ENCODE measurements at regions not wholly inside any gene's neighbourhood (a gene's known extent, or its start where the extent isn't known, plus 50 kb on each side); places are given as distances from the start of the nearest gene placed in this dataset.

DNA sequence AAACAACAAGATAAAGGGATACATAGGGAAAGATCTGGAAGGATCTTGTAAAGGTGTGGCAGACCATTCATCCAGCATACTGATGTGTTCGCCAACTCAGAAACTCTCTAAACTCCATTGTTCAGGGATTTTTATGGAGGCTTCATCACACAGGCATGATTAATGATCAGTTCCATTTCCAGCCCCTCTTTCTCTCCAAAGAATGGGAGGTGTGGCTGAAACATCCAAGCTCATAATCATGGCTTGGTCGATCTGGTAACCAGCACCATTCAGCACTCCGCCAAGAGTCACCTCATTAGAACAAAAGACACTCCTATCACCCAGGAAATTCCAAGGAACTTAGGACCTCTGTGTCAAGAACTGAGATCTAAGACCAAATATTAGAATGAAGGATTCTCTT lies 180.6 kb upstream of the RNPC3 start:
- H3K4me3 ChIP-seq (ENCODE audit: low read length), result no peak overlapping the region
- no peaks in the 10 kb centered on the region for H4K20me1 ChIP-seq (ENCODE audit: control insufficient read depth, insufficient read depth, low read depth, low read length)
- no peaks in the 10 kb centered on the region for H3K4me1 ChIP-seq (ENCODE audit: control insufficient read depth, low read length)
- H3K27ac ChIP-seq (ENCODE audit: low read depth, low read length), result no peak overlapping the region
- no peaks in the 10 kb centered on the region for H3K9me2 ChIP-seq (replicated peaks; ENCODE audit: control insufficient read depth, low read length)
- no peaks in the 10 kb centered on the region for H3K27me3 ChIP-seq (ENCODE audit: control insufficient read depth, low read length)
- no peak overlapping the region for H3K4me2 ChIP-seq (ENCODE audit: low read length)
- H3F3A ChIP-seq (ENCODE audit: control insufficient read depth, insufficient read depth), result no peaks in the 10 kb centered on the region
- no peaks in the 10 kb centered on the region for H3K36me3 ChIP-seq (ENCODE audit: control insufficient read depth, low read length)
- H3K79me2 ChIP-seq (ENCODE audit: control insufficient read depth, low read length), result no peaks in the 10 kb centered on the region
- TF ChIP-seq, protein P1, sequence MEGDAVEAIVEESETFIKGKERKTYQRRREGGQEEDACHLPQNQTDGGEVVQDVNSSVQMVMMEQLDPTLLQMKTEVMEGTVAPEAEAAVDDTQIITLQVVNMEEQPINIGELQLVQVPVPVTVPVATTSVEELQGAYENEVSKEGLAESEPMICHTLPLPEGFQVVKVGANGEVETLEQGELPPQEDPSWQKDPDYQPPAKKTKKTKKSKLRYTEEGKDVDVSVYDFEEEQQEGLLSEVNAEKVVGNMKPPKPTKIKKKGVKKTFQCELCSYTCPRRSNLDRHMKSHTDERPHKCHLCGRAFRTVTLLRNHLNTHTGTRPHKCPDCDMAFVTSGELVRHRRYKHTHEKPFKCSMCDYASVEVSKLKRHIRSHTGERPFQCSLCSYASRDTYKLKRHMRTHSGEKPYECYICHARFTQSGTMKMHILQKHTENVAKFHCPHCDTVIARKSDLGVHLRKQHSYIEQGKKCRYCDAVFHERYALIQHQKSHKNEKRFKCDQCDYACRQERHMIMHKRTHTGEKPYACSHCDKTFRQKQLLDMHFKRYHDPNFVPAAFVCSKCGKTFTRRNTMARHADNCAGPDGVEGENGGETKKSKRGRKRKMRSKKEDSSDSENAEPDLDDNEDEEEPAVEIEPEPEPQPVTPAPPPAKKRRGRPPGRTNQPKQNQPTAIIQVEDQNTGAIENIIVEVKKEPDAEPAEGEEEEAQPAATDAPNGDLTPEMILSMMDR (IDR thresholded peaks at IDR 0.05; ENCODE audit: low read depth, low read length, poor library complexity, severe bottlenecking), result no peak
- no peak for TF ChIP-seq EZH2phosphoT487 (IDR thresholded peaks at IDR 0.05; ENCODE audit: borderline replicate concordance, low read length)
- no peaks in the 10 kb centered on the region for H3K9me3 ChIP-seq (ENCODE audit: control insufficient read depth, insufficient read depth, low read length)

DNA sequence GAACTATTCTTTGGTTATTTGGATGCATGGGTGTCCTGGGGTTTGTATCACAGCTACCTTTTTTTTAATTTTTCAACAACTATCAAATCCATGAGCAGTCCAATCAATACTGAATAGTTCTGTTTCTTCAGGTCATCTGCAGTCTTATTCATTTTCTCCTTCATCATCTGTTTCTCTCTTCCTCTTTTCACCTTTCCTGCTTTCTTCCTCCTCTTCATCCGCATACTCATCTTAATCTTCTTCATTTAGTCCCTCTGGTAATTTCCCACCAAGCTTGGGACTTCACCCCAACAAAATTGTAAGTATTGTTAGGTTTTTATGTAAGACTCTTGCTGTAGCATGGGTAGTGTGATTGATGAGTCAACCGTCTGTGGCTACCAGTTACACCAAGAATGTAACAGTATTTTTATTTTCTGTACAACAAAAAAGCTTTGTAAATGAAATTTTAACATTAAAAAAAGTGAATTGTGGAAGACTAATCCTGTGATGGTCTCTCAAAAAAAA lies 184.1 kb upstream of the RNPC3 start:
- Histone ChIP-seq H3F3A (ENCODE audit: control insufficient read depth, insufficient read depth) (no peaks in the 10 kb centered on the region), H3K9me3 (ENCODE audit: control insufficient read depth, insufficient read depth, low read length) (no peaks in the 10 kb centered on the region), H3K4me1 (ENCODE audit: control insufficient read depth, low read length) (no peaks in the 10 kb centered on the region), H4K20me1 (ENCODE audit: control insufficient read depth, insufficient read depth, low read depth, low read length) (no peaks in the 10 kb centered on the region), H3K9me2 (replicated peaks; ENCODE audit: control insufficient read depth, low read length) (no peaks in the 10 kb centered on the region), H3K27ac (ENCODE audit: low read depth, low read length) (no peak overlapping the region), H3K4me2 (ENCODE audit: low read length) (no peak overlapping the region), H3K79me2 (ENCODE audit: control insufficient read depth, low read length) (no peaks in the 10 kb centered on the region), H3K36me3 (ENCODE audit: control insufficient read depth, low read length) (no peaks in the 10 kb centered on the region), H3K27me3 (ENCODE audit: control insufficient read depth, low read length) (no peaks in the 10 kb centered on the region), H3K4me3 (ENCODE audit: low read length) (no peak overlapping the region)
- no peak for TF ChIP-seq EZH2phosphoT487 (IDR thresholded peaks at IDR 0.05; ENCODE audit: borderline replicate concordance, low read length)
- TF ChIP-seq, protein P1 (IDR thresholded peaks at IDR 0.05; ENCODE audit: low read depth, low read length, poor library complexity, severe bottlenecking), result no peak

DNA sequence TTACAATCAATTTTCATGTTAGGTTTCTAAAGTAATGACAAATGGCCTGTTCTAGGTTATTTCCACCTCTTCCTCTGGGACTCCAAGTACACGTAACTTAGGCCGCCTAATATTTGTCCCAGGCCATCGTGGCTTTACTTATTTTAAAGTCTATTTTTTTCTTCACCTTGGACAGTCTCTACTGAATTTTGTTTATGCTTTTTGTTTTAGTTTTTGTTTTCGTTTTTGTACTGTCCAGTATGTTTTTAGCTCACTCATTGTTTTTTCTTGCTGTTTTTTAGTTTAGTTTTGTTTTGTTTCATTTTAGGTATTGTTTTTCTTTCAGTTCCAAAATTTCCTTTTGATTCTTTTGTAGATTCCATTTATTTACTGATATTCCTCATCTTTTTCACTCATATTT lies 187.7 kb upstream of the RNPC3 start:
- H3K36me3 ChIP-seq (ENCODE audit: control insufficient read depth, low read length), result no peaks in the 10 kb centered on the region
- no peaks in the 10 kb centered on the region for H3K27me3 ChIP-seq (ENCODE audit: control insufficient read depth, low read length)
- no peak overlapping the region for H3K27ac ChIP-seq (ENCODE audit: low read depth, low read length)
- H3K9me2 ChIP-seq (replicated peaks; ENCODE audit: control insufficient read depth, low read length), result no peaks in the 10 kb centered on the region
- TF ChIP-seq, protein P1 (IDR thresholded peaks at IDR 0.05; ENCODE audit: low read depth, low read length, poor library complexity, severe bottlenecking), result no peak
- no peak for TF ChIP-seq EZH2phosphoT487 (IDR thresholded peaks at IDR 0.05; ENCODE audit: borderline replicate concordance, low read length)
- no peaks in the 10 kb centered on the region for H3K4me1 ChIP-seq (ENCODE audit: control insufficient read depth, low read length)
- H3K79me2 ChIP-seq (ENCODE audit: control insufficient read depth, low read length), result no peaks in the 10 kb centered on the region
- H3K9me3 ChIP-seq (ENCODE audit: control insufficient read depth, insufficient read depth, low read length), result no peaks in the 10 kb centered on the region
- H3K4me3 ChIP-seq (ENCODE audit: low read length), result no peak overlapping the region
- no peaks in the 10 kb centered on the region for H4K20me1 ChIP-seq (ENCODE audit: control insufficient read depth, insufficient read depth, low read depth, low read length)
- no peak overlapping the region for H3K4me2 ChIP-seq (ENCODE audit: low read length)
- no peaks in the 10 kb centered on the region for H3F3A ChIP-seq (ENCODE audit: control insufficient read depth, insufficient read depth)
